PC-3 (cell line): ENCODE measurements at regions not wholly inside any gene's neighbourhood (a gene's known extent, or its start where the extent isn't known, plus 50 kb on each side); places are given as distances from the start of the nearest gene placed in this dataset.

Source experiments
- CTCF ChIP-seq: fragments of 300-600 bp; sonication (generic); conservative IDR thresholded peaks from 2 replicates; pipeline ENCODE4 v1.5.1; 2017; ENCODE audit warnings: antibody characterized with exemption, low read depth, mild to moderate bottlenecking, low read length
- EZH2 ChIP-seq: fragments of 300-600 bp; sonication (generic); IDR thresholded peaks from one replicate; pipeline ENCODE4 v1.6.1; 2017; ENCODE audit warnings: antibody characterized with exemption, mild to moderate bottlenecking, low read length; ENCODE audit not compliant: unreplicated experiment
- EZH2phosphoT487 ChIP-seq: fragments of 300-600 bp; sonication (generic); IDR thresholded peaks from 2 replicates; pipeline ENCODE4 v1.6.1; 2018; ENCODE audit warnings: mild to moderate bottlenecking, antibody characterized with exemption, low read length, borderline replicate concordance

- TF ChIP-seq CTCF, result no peak
- no peak for TF ChIP-seq EZH2
- TF ChIP-seq EZH2phosphoT487, result no peak
These were observed 860.8 kb downstream of the NLGN4Y start for GRCh38 chrY:15385178-15385577.
